ENCODE measurements at regions not wholly inside any gene's neighbourhood (a gene's known extent, or its start where the extent isn't known, plus 50 kb on each side); places are given as distances from the start of the nearest gene placed in this dataset.

GRCh38 chr5:6158974-6159831 is 219.1 kb downstream of the MED10 start:
- no peak for TF ChIP-seq POLR2AphosphoS5 (IDR thresholded peaks at IDR 0.05)
- no peak for TF ChIP-seq POLR2A (IDR thresholded peaks at IDR 0.05)

All from breast epithelium (tissue), 3 donors.